SK-N-SH treated with all-trans-retinoic acid at 6 μM for 48 hours (cell line): ENCODE measurements at regions not wholly inside any gene's neighbourhood (a gene's known extent, or its start where the extent isn't known, plus 50 kb on each side); places are given as distances from the start of the nearest gene placed in this dataset.

ENCODE experiments used
- ATAC-seq: fragments of 200-7000 bp; cut with Tn5 transposase; 3 replicates; pipeline ENCODE4 v1.9.1; 2020; ENCODE audit warnings: mild to moderate bottlenecking, moderate library complexity
- ARNTL ChIP-seq: fragments of 450-650 bp; formaldehyde crosslinking; IDR thresholded peaks from 2 replicates; pipeline ENCODE4 v1.5.0; 2020; ENCODE audit warnings: low read depth, mild to moderate bottlenecking, moderate library complexity, borderline replicate concordance
- CSDC2 ChIP-seq: fragments of 250-450 bp; sonication (Bioruptor Pico); IDR thresholded peaks from 2 replicates; pipeline ENCODE4 v1.5.0; 2020; ENCODE audit warnings: mild to moderate bottlenecking, moderate library complexity
- ESRRG ChIP-seq: fragments of 250-450 bp; sonication (Bioruptor Pico); IDR thresholded peaks from 2 replicates; pipeline ENCODE4 v1.6.1; 2021; ENCODE audit warnings: mild to moderate bottlenecking
- GLIS3 ChIP-seq: fragments of 250-450 bp; sonication (Bioruptor Pico); IDR thresholded peaks from 2 replicates; pipeline ENCODE4 v1.5.0; 2020; ENCODE audit warnings: mild to moderate bottlenecking, moderate library complexity
- ISL1 ChIP-seq: fragments of 250-450 bp; sonication (Bioruptor Pico); IDR thresholded peaks from 2 replicates; pipeline ENCODE4 v2.1.2; 2022; ENCODE audit warnings: mild to moderate bottlenecking, moderate library complexity
- OSR1 ChIP-seq: fragments of 250-450 bp; sonication (Bioruptor Pico); IDR thresholded peaks from 2 replicates; pipeline ENCODE4 v1.8.0; 2022; ENCODE audit warnings: moderate library complexity, mild to moderate bottlenecking, inconsistent platforms
- RARB ChIP-seq: fragments of 250-450 bp; sonication (Bioruptor Pico); IDR thresholded peaks from 2 replicates; pipeline ENCODE4 v1.8.0; 2021; ENCODE audit warnings: mild to moderate bottlenecking, moderate library complexity
- SNAI2 ChIP-seq: fragments of 250-450 bp; sonication (Bioruptor Pico); IDR thresholded peaks from 2 replicates; pipeline ENCODE4 v1.5.0; 2020; ENCODE audit warnings: mild to moderate bottlenecking, moderate library complexity
- TCF4 ChIP-seq: fragments of 250-450 bp; sonication (Bioruptor Pico); IDR thresholded peaks from 2 replicates; pipeline ENCODE4 v1.8.0; 2021; ENCODE audit warnings: mild to moderate bottlenecking, moderate library complexity, borderline replicate concordance
- TOX ChIP-seq: fragments of 250-450 bp; sonication (Bioruptor Pico); IDR thresholded peaks from 2 replicates; pipeline ENCODE4 v1.8.0; 2021; ENCODE audit warnings: mild to moderate bottlenecking, moderate library complexity, borderline replicate concordance
- ZC3H10 ChIP-seq: fragments of 250-450 bp; sonication (Bioruptor Pico); IDR thresholded peaks from 2 replicates; pipeline ENCODE4 v1.5.1; 2021; ENCODE audit warnings: mild to moderate bottlenecking, moderate library complexity
- ZFP30 ChIP-seq: fragments of 450-650 bp; formaldehyde crosslinking; IDR thresholded peaks from 2 replicates; pipeline ENCODE4 v1.5.0; 2022; ENCODE audit warnings: mild to moderate bottlenecking, moderate library complexity
- TF ChIP-seq, protein P1 (sequence below): fragments of 250-450 bp; sonication (Bioruptor Pico); IDR thresholded peaks from 2 replicates; pipeline ENCODE4 v1.8.0; 2020; ENCODE audit warnings: mild to moderate bottlenecking, moderate library complexity, borderline replicate concordance
- TF ChIP-seq, protein P2 (sequence below): fragments of 250-450 bp; sonication (Bioruptor Pico); IDR thresholded peaks from 2 replicates; pipeline ENCODE4 v1.8.0; 2021; ENCODE audit warnings: low read depth, mild to moderate bottlenecking, moderate library complexity, borderline replicate concordance
- TF ChIP-seq, protein P3 (sequence below): fragments of 250-450 bp; sonication (Bioruptor Pico); IDR thresholded peaks from 2 replicates; pipeline ENCODE4 v1.5.1; 2020; ENCODE audit warnings: low read depth, mild to moderate bottlenecking, moderate library complexity
- TF ChIP-seq, protein P4 (sequence below): fragments of 250-450 bp; sonication (Bioruptor Pico); IDR thresholded peaks from 2 replicates; pipeline ENCODE4 v1.5.0; 2020; ENCODE audit warnings: mild to moderate bottlenecking, moderate library complexity
- TF ChIP-seq, protein P5 (sequence below): fragments of 250-450 bp; sonication (Bioruptor Pico); IDR thresholded peaks from 2 replicates; pipeline ENCODE4 v1.5.1; 2021; ENCODE audit warnings: mild to moderate bottlenecking, moderate library complexity

DNA sequence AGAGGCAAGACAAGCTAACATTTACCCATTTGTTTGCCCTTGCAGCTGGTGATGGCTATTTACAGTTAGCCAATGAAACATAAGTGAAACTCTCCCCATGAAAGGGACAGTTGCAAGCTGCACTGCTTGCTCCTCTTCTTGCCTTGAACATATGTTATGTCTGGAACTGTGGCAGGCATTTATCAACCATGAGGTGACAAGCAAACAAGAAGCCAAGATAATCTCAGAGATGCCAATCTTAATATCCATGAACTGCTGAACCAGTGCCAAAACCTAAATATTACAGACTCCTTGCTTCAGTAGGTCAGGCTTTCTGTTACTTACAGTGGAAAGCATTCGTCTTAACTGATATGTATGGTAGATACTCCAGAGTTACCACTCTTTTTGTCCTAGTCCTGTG is 133.4 kb downstream of the ACTBL2 start:
- ATAC-seq: peak; percentile 47; the same call in 2 of the 3 replicates
- TF ChIP-seq SNAI2 (no peak), ESRRG (no peak), ZC3H10 (no peak), ZFP30 (CRISPR knock-in tag) (no peak), ARNTL (CRISPR knock-in tag) (no peak), RARB (CRISPR knock-in tag) (no peak), CSDC2 (CRISPR knock-in tag) (no peak), ISL1 (CRISPR knock-in tag) (no peak), TCF4 (no peak), TOX (CRISPR knock-in tag) (no peak)
- TF ChIP-seq, protein P1, sequence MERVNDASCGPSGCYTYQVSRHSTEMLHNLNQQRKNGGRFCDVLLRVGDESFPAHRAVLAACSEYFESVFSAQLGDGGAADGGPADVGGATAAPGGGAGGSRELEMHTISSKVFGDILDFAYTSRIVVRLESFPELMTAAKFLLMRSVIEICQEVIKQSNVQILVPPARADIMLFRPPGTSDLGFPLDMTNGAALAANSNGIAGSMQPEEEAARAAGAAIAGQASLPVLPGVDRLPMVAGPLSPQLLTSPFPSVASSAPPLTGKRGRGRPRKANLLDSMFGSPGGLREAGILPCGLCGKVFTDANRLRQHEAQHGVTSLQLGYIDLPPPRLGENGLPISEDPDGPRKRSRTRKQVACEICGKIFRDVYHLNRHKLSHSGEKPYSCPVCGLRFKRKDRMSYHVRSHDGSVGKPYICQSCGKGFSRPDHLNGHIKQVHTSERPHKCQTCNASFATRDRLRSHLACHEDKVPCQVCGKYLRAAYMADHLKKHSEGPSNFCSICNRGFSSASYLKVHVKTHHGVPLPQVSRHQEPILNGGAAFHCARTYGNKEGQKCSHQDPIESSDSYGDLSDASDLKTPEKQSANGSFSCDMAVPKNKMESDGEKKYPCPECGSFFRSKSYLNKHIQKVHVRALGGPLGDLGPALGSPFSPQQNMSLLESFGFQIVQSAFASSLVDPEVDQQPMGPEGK (CRISPR knock-in tag): no peak
- TF ChIP-seq, protein P2, sequence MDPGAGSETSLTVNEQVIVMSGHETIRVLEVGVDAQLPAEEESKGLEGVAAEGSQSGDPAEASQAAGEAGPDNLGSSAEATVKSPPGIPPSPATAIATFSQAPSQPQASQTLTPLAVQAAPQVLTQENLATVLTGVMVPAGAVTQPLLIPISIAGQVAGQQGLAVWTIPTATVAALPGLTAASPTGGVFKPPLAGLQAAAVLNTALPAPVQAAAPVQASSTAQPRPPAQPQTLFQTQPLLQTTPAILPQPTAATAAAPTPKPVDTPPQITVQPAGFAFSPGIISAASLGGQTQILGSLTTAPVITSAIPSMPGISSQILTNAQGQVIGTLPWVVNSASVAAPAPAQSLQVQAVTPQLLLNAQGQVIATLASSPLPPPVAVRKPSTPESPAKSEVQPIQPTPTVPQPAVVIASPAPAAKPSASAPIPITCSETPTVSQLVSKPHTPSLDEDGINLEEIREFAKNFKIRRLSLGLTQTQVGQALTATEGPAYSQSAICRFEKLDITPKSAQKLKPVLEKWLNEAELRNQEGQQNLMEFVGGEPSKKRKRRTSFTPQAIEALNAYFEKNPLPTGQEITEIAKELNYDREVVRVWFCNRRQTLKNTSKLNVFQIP (CRISPR knock-in tag): no peak
- TF ChIP-seq, protein P3, sequence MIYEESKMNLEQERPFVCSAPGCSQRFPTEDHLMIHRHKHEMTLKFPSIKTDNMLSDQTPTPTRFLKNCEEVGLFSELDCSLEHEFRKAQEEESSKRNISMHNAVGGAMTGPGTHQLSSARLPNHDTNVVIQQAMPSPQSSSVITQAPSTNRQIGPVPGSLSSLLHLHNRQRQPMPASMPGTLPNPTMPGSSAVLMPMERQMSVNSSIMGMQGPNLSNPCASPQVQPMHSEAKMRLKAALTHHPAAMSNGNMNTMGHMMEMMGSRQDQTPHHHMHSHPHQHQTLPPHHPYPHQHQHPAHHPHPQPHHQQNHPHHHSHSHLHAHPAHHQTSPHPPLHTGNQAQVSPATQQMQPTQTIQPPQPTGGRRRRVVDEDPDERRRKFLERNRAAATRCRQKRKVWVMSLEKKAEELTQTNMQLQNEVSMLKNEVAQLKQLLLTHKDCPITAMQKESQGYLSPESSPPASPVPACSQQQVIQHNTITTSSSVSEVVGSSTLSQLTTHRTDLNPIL (CRISPR knock-in tag): no peak
- TF ChIP-seq, protein P4, sequence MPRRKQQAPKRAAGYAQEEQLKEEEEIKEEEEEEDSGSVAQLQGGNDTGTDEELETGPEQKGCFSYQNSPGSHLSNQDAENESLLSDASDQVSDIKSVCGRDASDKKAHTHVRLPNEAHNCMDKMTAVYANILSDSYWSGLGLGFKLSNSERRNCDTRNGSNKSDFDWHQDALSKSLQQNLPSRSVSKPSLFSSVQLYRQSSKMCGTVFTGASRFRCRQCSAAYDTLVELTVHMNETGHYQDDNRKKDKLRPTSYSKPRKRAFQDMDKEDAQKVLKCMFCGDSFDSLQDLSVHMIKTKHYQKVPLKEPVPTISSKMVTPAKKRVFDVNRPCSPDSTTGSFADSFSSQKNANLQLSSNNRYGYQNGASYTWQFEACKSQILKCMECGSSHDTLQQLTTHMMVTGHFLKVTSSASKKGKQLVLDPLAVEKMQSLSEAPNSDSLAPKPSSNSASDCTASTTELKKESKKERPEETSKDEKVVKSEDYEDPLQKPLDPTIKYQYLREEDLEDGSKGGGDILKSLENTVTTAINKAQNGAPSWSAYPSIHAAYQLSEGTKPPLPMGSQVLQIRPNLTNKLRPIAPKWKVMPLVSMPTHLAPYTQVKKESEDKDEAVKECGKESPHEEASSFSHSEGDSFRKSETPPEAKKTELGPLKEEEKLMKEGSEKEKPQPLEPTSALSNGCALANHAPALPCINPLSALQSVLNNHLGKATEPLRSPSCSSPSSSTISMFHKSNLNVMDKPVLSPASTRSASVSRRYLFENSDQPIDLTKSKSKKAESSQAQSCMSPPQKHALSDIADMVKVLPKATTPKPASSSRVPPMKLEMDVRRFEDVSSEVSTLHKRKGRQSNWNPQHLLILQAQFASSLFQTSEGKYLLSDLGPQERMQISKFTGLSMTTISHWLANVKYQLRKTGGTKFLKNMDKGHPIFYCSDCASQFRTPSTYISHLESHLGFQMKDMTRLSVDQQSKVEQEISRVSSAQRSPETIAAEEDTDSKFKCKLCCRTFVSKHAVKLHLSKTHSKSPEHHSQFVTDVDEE: no peak

DNA sequence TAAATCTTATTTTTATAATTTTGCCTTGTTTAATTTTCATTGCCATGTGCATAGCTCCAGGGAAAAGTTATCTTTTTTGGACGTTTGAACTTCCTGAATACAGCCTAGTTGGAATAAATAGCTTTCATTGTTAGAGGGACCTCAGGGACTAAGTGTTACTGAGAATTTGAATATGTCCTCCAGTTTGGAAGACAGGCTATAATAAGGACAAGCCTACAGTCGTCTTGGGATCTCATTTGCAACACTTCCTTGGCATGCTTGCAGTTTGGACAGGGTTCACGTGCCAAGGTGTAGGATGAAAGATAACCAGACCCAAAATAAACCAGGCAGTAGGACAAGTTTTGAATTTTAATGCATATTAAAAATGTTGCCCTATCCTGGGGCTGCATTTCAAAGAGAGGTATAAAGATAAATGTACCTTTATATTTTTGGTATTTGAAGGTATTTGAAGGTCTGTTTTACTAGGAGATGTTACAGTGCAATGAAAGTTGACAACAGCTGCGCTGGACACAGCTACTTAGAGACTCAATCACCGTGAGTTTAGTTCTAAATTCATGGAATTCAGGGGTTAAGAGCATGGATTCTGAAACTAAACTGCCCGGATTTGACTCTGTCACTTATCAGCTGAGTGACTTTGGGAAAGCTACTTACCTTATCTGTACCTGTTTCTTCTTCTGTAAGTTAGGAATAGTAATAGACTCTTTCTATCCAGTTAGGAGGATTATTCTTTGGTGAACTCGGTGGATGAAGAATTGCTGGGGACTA is 134.1 kb downstream of the ACTBL2 start:
- no peak; the same call in 2 of the 3 replicates for ATAC-seq
- TF ChIP-seq, protein P3 (CRISPR knock-in tag): no peak
- TF ChIP-seq, protein P5, sequence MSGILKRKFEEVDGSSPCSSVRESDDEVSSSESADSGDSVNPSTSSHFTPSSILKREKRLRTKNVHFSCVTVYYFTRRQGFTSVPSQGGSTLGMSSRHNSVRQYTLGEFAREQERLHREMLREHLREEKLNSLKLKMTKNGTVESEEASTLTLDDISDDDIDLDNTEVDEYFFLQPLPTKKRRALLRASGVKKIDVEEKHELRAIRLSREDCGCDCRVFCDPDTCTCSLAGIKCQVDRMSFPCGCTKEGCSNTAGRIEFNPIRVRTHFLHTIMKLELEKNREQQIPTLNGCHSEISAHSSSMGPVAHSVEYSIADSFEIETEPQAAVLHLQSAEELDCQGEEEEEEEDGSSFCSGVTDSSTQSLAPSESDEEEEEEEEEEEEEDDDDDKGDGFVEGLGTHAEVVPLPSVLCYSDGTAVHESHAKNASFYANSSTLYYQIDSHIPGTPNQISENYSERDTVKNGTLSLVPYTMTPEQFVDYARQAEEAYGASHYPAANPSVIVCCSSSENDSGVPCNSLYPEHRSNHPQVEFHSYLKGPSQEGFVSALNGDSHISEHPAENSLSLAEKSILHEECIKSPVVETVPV (CRISPR knock-in tag): no peak

DNA sequence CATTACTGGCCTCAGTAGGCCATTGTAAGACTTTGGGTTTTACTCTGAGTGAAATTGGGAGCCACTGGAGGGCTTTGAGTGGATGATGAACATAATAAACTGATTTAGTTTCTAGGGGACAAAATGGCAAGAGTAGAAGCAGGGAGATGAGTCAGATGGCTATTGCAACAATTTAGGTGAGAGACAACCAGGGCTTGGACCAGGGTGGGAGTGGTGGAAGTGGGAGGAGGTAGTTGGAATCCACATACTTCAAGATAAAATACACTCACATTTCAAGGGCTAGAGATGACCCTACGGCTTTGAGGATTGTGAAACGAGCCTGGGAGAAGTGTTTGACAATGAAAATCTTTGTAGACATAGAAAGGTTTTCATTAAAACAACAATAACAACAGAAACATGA is 136.3 kb downstream of the ACTBL2 start:
- ATAC-seq: no peak
- TF ChIP-seq OSR1 (no peak), ARNTL (CRISPR knock-in tag) (no peak), RARB (CRISPR knock-in tag) (no peak), GLIS3 (no peak)
- TF ChIP-seq, protein P3 (CRISPR knock-in tag): no peak
- TF ChIP-seq, protein P4: no peak
- TF ChIP-seq, protein P5 (CRISPR knock-in tag): no peak
- TF ChIP-seq, protein P1 (CRISPR knock-in tag): no peak
